ENCODE measurements at regions not wholly inside any gene's neighbourhood (a gene's known extent, or its start where the extent isn't known, plus 50 kb on each side); places are given as distances from the start of the nearest gene placed in this dataset.

GRCh38 chr7:110407242-110407641 lies 683.7 kb upstream of the LRRN3 start:
- no peak for FAIRE-seq

GRCh38 chr7:110407706-110408105 lies 683.2 kb upstream of the LRRN3 start:
- no peak for DNase-seq (ENCODE audit: insufficient read length, low spot score)
- no peak for FAIRE-seq
- TF ChIP-seq CTCF (IDR thresholded peaks at IDR 0.05; ENCODE audit: insufficient read depth, missing control alignments): no peak

More at GRCh38 chr7:110407242-110407641, 683.7 kb upstream of the LRRN3 start:
- no peak for TF ChIP-seq CTCF (IDR thresholded peaks at IDR 0.05; ENCODE audit: insufficient read depth, missing control alignments)
- DNase-seq (ENCODE audit: insufficient read length, low spot score): no peak

- DNase-seq (ENCODE audit: insufficient read length, low spot score): no peak
- no peak for FAIRE-seq
- TF ChIP-seq CTCF (IDR thresholded peaks at IDR 0.05; ENCODE audit: insufficient read depth, missing control alignments): no peak
Observed at GRCh38 chr7:110412614-110413013, 678.3 kb upstream of the LRRN3 start.

GRCh38 chr7:110413038-110413437 lies 677.9 kb upstream of the LRRN3 start:
- DNase-seq (ENCODE audit: insufficient read length, low spot score): no peak
- no peak for TF ChIP-seq CTCF (IDR thresholded peaks at IDR 0.05; ENCODE audit: insufficient read depth, missing control alignments)
- FAIRE-seq: no peak

- DNase-seq (ENCODE audit: insufficient read length, low spot score) (no peak), FAIRE-seq (no peak)
- TF ChIP-seq CTCF (IDR thresholded peaks at IDR 0.05; ENCODE audit: insufficient read depth, missing control alignments): no peak
Observed at GRCh38 chr7:110417611-110418010, 673.3 kb upstream of the LRRN3 start.

GRCh38 chr7:110418659-110419280 lies 672.2 kb upstream of the LRRN3 start:
- FAIRE-seq (peak; percentile 97), DNase-seq (ENCODE audit: insufficient read length, low spot score) (no peak)
- no peak for TF ChIP-seq CTCF (IDR thresholded peaks at IDR 0.05; ENCODE audit: insufficient read depth, missing control alignments)

- no peak for FAIRE-seq
- TF ChIP-seq CTCF (IDR thresholded peaks at IDR 0.05; ENCODE audit: insufficient read depth, missing control alignments): no peak
- no peak for DNase-seq (ENCODE audit: insufficient read length, low spot score)
Observed at GRCh38 chr7:110420788-110421187, 670.1 kb upstream of the LRRN3 start.
